Ascending aorta (tissue), 2 donors: ENCODE measurements at regions not wholly inside any gene's neighbourhood (a gene's known extent, or its start where the extent isn't known, plus 50 kb on each side); places are given as distances from the start of the nearest gene placed in this dataset.

Source experiments
- DNase-seq, 2 donors: peaks; one replicate each; pipeline ENCODE4 v3.0.0-alpha.2; 2019; ENCODE audit warnings: low spot score in 2 of 2
- H3K27ac ChIP-seq, 2 donors: fragments of 200-600 bp; sonication (generic); one replicate each; pipeline ENCODE4 v1.5.1; 2016 to 2017; ENCODE audit warnings: mild to moderate bottlenecking in 1 of 2
- H3K27me3 ChIP-seq: fragments of 200-600 bp; sonication (generic); one replicate; pipeline ENCODE4 v1.5.1; 2017
- H3K36me3 ChIP-seq, 2 donors: fragments of 200-600 bp; sonication (generic); one replicate each; pipeline ENCODE4 v1.5.1; 2016
- H3K4me1 ChIP-seq, 2 donors: fragments of 200-600 bp; sonication (generic); one replicate each; pipeline ENCODE4 v1.5.1; 2016 to 2017; ENCODE audit warnings: mild to moderate bottlenecking in 1 of 2
- H3K4me3 ChIP-seq, 2 donors: fragments of 200-600 bp; sonication (generic); one replicate each; pipeline ENCODE4 v1.5.1; 2016 to 2017; ENCODE audit warnings: mild to moderate bottlenecking in 1 of 2
- H3K9me3 ChIP-seq, 2 donors: fragments of 200-600 bp; sonication (generic); one replicate each; pipeline ENCODE4 v1.5.1; 2016
- CTCF ChIP-seq, 3 experiments: fragments of 200-600 bp in 2 of 3; fragments of 450-650 bp in 1 of 3; sonication (generic) in 2 of 3; IDR thresholded peaks; one replicate each; pipeline ENCODE4 v1.5.1; 2016 to 2019; ENCODE audit warnings: antibody characterized with exemption in 3 of 3, mild to moderate bottlenecking in 1 of 3, moderate library complexity in 1 of 3
- intact Hi-C: fragments of 100-400 bp; cut with DNase I; formaldehyde crosslinking; loops from one replicate; pipeline ENCODE4 v1.15.1; 2023

GRCh38 chr10:78398382-78398781 lies 364.7 kb downstream of the RPS24 start:
- intact Hi-C loops, result no loop called here
- Histone ChIP-seq H3K9me3 (no peaks in the 10 kb centered on the region), H3K27me3 (no peaks in the 10 kb centered on the region), H3K4me1 (no peaks in the 10 kb centered on the region), H3K4me3 (no peak overlapping the region), H3K27ac (no peak overlapping the region), H3K36me3 (no peaks in the 10 kb centered on the region)
- TF ChIP-seq CTCF (IDR thresholded peaks at IDR 0.05), result no peak
- no peak for DNase-seq

- Histone ChIP-seq H3K27ac (no peak overlapping the region), H3K4me1 (peaks cover 2 to 4% of the 10 kb centered on the region in 2 donors), H3K4me3 (no peak overlapping the region), H3K9me3 (no peaks in the 10 kb centered on the region), H3K36me3 (no peaks in the 10 kb centered on the region), H3K27me3 (no peaks in the 10 kb centered on the region)
- no peak for DNase-seq
- intact Hi-C loops, result no loop called here
- no peak for TF ChIP-seq CTCF (IDR thresholded peaks at IDR 0.05)
Measured at GRCh38 chr10:78401624-78402367, 368.1 kb downstream of the RPS24 start.

GRCh38 chr10:78402591-78402990 lies 368.9 kb downstream of the RPS24 start:
- no peak for TF ChIP-seq CTCF (IDR thresholded peaks at IDR 0.05)
- Histone ChIP-seq H3K27me3 (no peaks in the 10 kb centered on the region), H3K9me3 (no peaks in the 10 kb centered on the region), H3K27ac (no peak overlapping the region), H3K36me3 (no peaks in the 10 kb centered on the region), H3K4me1 (peaks cover 4 to 9% of the 10 kb centered on the region in 2 donors), H3K4me3 (no peak overlapping the region)
- intact Hi-C loops, result no loop called here
- DNase-seq, result no peak

- intact Hi-C loops, result no loop called here
- H3K36me3 ChIP-seq, result no peaks in the 10 kb centered on the region
- H3K4me3 ChIP-seq, result no peak overlapping the region
- peaks cover 4 to 21% of the 10 kb centered on the region in 2 donors for H3K4me1 ChIP-seq
- DNase-seq, result peak in 1 of 2 donors; percentile 40
- no peaks in the 10 kb centered on the region for H3K9me3 ChIP-seq
- TF ChIP-seq CTCF (IDR thresholded peaks at IDR 0.05), result no peak
- H3K27ac ChIP-seq, result no peak overlapping the region
- H3K27me3 ChIP-seq, result no peaks in the 10 kb centered on the region
Measured at GRCh38 chr10:78403781-78404180, 370.1 kb downstream of the RPS24 start.

- no peaks in the 10 kb centered on the region for H3K9me3 ChIP-seq
- no peak overlapping the region for H3K4me3 ChIP-seq
- H3K4me1 ChIP-seq, result peaks cover 4 to 26% of the 10 kb centered on the region in 2 donors
- peak in 1 of 2 donors; percentile 41 for DNase-seq
- H3K27ac ChIP-seq, result no peak overlapping the region
- H3K27me3 ChIP-seq, result no peaks in the 10 kb centered on the region
- H3K36me3 ChIP-seq, result no peaks in the 10 kb centered on the region
- TF ChIP-seq CTCF (IDR thresholded peaks at IDR 0.05), result no peak
- intact Hi-C loops, result no loop called here
Measured at GRCh38 chr10:78404296-78404695, 370.6 kb downstream of the RPS24 start.
